Naive thymus-derived CD4-positive, alpha-beta T cell (primary cell): ENCODE measurements at regions not wholly inside any gene's neighbourhood (a gene's known extent, or its start where the extent isn't known, plus 50 kb on each side); places are given as distances from the start of the nearest gene placed in this dataset.
"Not testable (repeated sequence)": the region's sequence is repeated elsewhere in the genome, so short reads cannot be mapped to it uniquely, and the experiment has no call there.

Experiments used
- ATAC-seq: fragments of 150-1000 bp; cut with Tn5 transposase; 2 replicates; pipeline ENCODE4 v1.10.0; 2021; ENCODE audit warnings: mild to moderate bottlenecking, moderate library complexity
- CTCF ChIA-PET: fragments of 350-600 bp; sonication (Branson Sonifier 250); formaldehyde crosslinking; loops from one replicate; lab custom pipeline; 2021; ENCODE audit warnings: antibody characterized with exemption; lab: Charles Lee
- POLR2A ChIA-PET: fragments of 350-600 bp; sonication (Branson Sonifier 250); formaldehyde crosslinking; loops from one replicate; lab custom pipeline; 2021; ENCODE audit warnings: antibody characterized with exemption, inconsistent platforms; lab: Charles Lee
- DNase-seq, 9 donors: peaks; one replicate each; pipeline versions ENCODE4 v3.0.0 to v3.0.0-alpha.2; 2020 to 2022; ENCODE audit warnings: mixed read lengths in 1 of 9
- H3K27ac ChIP-seq: one replicate; pipeline ENCODE4 v1.7.0; 2013; ENCODE audit warnings: mild to moderate bottlenecking, low read depth, low read length, moderate library complexity
- H3K27me3 ChIP-seq, 2 donors: one replicate each; pipeline ENCODE4 v1.7.0; 2013; ENCODE audit warnings: low read length in 2 of 2, mild to moderate bottlenecking in 2 of 2, moderate library complexity in 2 of 2; ENCODE audit not compliant: control insufficient read depth in 2 of 2, insufficient read depth in 2 of 2
- H3K36me3 ChIP-seq, 3 experiments: 1 replicate in 2 of 3; 2 replicates in 1 of 3; pipeline ENCODE4 v1.7.0; 2013; ENCODE audit warnings: low read length in 3 of 3, mild to moderate bottlenecking in 3 of 3, moderate library complexity in 1 of 3; ENCODE audit not compliant: insufficient read depth in 3 of 3, control insufficient read depth in 2 of 3
- H3K4me1 ChIP-seq, 2 donors: one replicate each; pipeline ENCODE4 v1.7.0; 2013; ENCODE audit warnings: low read length in 2 of 2, mild to moderate bottlenecking in 2 of 2, moderate library complexity in 1 of 2; ENCODE audit not compliant: control insufficient read depth in 2 of 2, insufficient read depth in 2 of 2
- H3K4me3 ChIP-seq: 2 replicates; pipeline ENCODE4 v1.7.0; 2013; ENCODE audit warnings: mild to moderate bottlenecking, low read length
- H3K9me3 ChIP-seq, 3 experiments: 1 replicate in 2 of 3; 2 replicates in 1 of 3; pipeline ENCODE4 v1.7.0; 2013; ENCODE audit warnings: low read length in 3 of 3; ENCODE audit not compliant: control insufficient read depth in 2 of 3
- H3K27ac Mint-ChIP-seq, 9 donors: one replicate each; pipeline ENCODE4 v1.8.0; 2020 to 2022; ENCODE audit warnings: mixed read lengths in 9 of 9, mild to moderate bottlenecking in 8 of 9, moderate library complexity in 5 of 9, inconsistent platforms in 2 of 9
- H3K27me3 Mint-ChIP-seq, 5 donors: one replicate each; pipeline ENCODE4 v1.8.0; 2021 to 2022; ENCODE audit warnings: mixed read lengths in 5 of 5, mild to moderate bottlenecking in 1 of 5
- H3K36me3 Mint-ChIP-seq, 5 donors: one replicate each; pipeline ENCODE4 v1.8.0; 2020 to 2022; ENCODE audit warnings: mixed read lengths in 5 of 5, mild to moderate bottlenecking in 3 of 5, inconsistent platforms in 1 of 5
- H3K4me1 Mint-ChIP-seq, 7 donors: one replicate each; pipeline ENCODE4 v1.8.0; 2020 to 2022; ENCODE audit warnings: mixed read lengths in 7 of 7, mild to moderate bottlenecking in 3 of 7, inconsistent platforms in 1 of 7
- H3K4me3 Mint-ChIP-seq, 10 donors: one replicate each; pipeline ENCODE4 v1.8.0; 2020 to 2022; ENCODE audit warnings: mild to moderate bottlenecking in 10 of 10, mixed read lengths in 10 of 10, moderate library complexity in 6 of 10, inconsistent platforms in 2 of 10
- H3K9me3 Mint-ChIP-seq, 11 donors: one replicate each; pipeline ENCODE4 v1.8.0; 2020 to 2022; ENCODE audit warnings: mixed read lengths in 11 of 11, mild to moderate bottlenecking in 4 of 11, inconsistent platforms in 1 of 11, moderate library complexity in 1 of 11
- intact Hi-C, 2 donors: fragments of 100-400 bp; cut with micrococcal nuclease; formaldehyde crosslinking; loops; one replicate each; pipeline ENCODE4 v1.15.1; 2023

DNA sequence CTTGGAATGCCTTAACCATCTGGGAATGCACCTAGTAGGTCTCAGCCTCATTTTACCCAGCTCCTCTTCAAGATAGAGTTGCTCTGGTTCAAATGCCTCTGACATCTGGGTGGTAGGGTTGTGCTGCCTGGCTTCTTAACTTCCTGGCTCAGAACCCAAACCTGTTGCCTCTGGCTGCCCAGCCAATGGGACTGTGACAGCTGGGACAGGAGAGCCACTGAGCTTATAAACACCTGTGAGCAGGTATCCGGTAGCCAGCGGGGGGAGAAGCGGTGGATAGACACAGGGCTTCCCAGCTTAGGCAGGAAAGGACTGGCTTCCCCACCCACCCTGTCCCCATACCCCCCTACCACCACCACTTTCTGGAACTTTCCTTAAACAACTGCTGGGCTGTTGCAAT is 115.8 kb upstream of the CARD11 start:
- no peak for ATAC-seq
- H3K27ac ChIP-seq = no peak overlapping the region
- Mint-ChIP-seq H3K4me3 (no peak overlapping the region), H3K4me1 (peaks cover 4 to 14% (median 6%) of the 10 kb centered on the region in 7 donors), H3K36me3 (peaks cover 0 to 4% (median 0%) of the 10 kb centered on the region in 5 donors), H3K27me3 (no peaks in the 10 kb centered on the region), H3K27ac (no peak overlapping the region), H3K9me3 (peaks cover 0 to 3% (median 0%) of the 10 kb centered on the region in 11 donors)
- CTCF ChIA-PET = interaction anchor here (0.7 kb wide), 1 partner anchor 259 kb away, joined by 3 read pairs; no protein-coding TSS in a partner anchor
- POLR2A ChIA-PET = no interaction called here
- no peaks in the 10 kb centered on the region for H3K27me3 ChIP-seq
- no peak for DNase-seq
- no peak overlapping the region for H3K4me3 ChIP-seq
- intact Hi-C loops = loop anchor here (5.0 to 10.0 kb wide), 2 partner anchors 202 to 205 kb away; no protein-coding TSS in a partner anchor
- H3K36me3 ChIP-seq = no peaks in the 10 kb centered on the region
- H3K4me1 ChIP-seq = no peaks in the 10 kb centered on the region
- H3K9me3 ChIP-seq = no peaks in the 10 kb centered on the region

DNA sequence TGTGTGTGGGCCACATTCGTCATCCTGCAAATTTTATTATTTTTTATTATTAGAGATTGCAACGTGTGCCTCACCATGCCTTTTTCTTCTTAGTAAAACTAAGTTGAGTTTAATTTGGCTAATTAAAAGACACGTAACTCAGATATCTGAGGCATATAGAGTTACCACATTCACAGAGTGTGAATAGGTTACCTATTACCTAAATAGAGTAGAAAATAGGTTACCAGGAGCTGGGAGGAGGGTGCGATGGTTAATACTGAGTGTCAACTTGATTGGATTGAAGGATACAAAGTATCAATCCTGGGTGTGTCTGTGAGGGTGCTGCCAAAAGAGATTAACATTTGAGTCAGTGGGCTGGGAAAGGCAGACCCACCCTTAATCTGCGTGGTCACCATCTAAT is 116.3 kb upstream of the CARD11 start:
- H3K27me3 ChIP-seq, POLR2A ChIA-PET, H3K4me1 Mint-ChIP-seq, H3K9me3 ChIP-seq, H3K4me1 ChIP-seq, H3K4me3 ChIP-seq, H3K36me3 Mint-ChIP-seq, ATAC-seq, H3K9me3 Mint-ChIP-seq, DNase-seq, H3K36me3 ChIP-seq, H3K4me3 Mint-ChIP-seq, H3K27me3 Mint-ChIP-seq, H3K27ac ChIP-seq: not testable (repeated sequence)
- peak overlapping the region in 1 of 9 donors; percentile 32 for H3K27ac Mint-ChIP-seq
- intact Hi-C loops = loop anchor here (5.0 to 10.0 kb wide), 2 partner anchors 203 to 205 kb away; no protein-coding TSS in a partner anchor
- CTCF ChIA-PET = interaction anchor here (0.6 to 0.8 kb wide), 3 partner anchors 208 to 724 kb away, joined by 3 read pairs; no protein-coding TSS in a partner anchor

- CTCF ChIA-PET = no interaction called here
- peaks cover 0 to 1% (median 0%) of the 10 kb centered on the region in 11 donors for H3K9me3 Mint-ChIP-seq
Observed at GRCh38 chr7:3162289-3162688, 118.6 kb upstream of the CARD11 start.

GRCh38 chr7:3162798-3163197 is 119.1 kb upstream of the CARD11 start:
- intact Hi-C loops, DNase-seq, H3K27ac Mint-ChIP-seq, H3K27me3 Mint-ChIP-seq, H3K4me3 ChIP-seq, H3K9me3 ChIP-seq, H3K4me1 ChIP-seq, H3K9me3 Mint-ChIP-seq, H3K4me1 Mint-ChIP-seq, CTCF ChIA-PET, H3K27me3 ChIP-seq, H3K27ac ChIP-seq, ATAC-seq, H3K4me3 Mint-ChIP-seq, H3K36me3 ChIP-seq, H3K36me3 Mint-ChIP-seq: not testable (repeated sequence)
- POLR2A ChIA-PET = interaction anchor here (0.5 kb wide), 1 partner anchor 688 kb away, joined by 4 read pairs; no protein-coding TSS in a partner anchor

More at GRCh38 chr7:3162289-3162688, 118.6 kb upstream of the CARD11 start:
- Histone ChIP-seq H3K36me3 (no peaks in the 10 kb centered on the region), H3K27ac (no peak overlapping the region), H3K27me3 (no peaks in the 10 kb centered on the region), H3K9me3 (no peaks in the 10 kb centered on the region), H3K4me3 (no peak overlapping the region), H3K4me1 (no peaks in the 10 kb centered on the region)
- H3K27ac Mint-ChIP-seq = no peak overlapping the region
- ATAC-seq (peak; percentile 26), DNase-seq (no peak)
- peaks cover 0 to 4% (median 0%) of the 10 kb centered on the region in 5 donors for H3K36me3 Mint-ChIP-seq
- intact Hi-C loops = no loop called here
- POLR2A ChIA-PET = no interaction called here
- peaks cover 0 to 5% (median 0%) of the 10 kb centered on the region in 5 donors for H3K27me3 Mint-ChIP-seq
- peaks cover 0 to 8% (median 0%) of the 10 kb centered on the region in 7 donors for H3K4me1 Mint-ChIP-seq
- no peak overlapping the region for H3K4me3 Mint-ChIP-seq

DNA sequence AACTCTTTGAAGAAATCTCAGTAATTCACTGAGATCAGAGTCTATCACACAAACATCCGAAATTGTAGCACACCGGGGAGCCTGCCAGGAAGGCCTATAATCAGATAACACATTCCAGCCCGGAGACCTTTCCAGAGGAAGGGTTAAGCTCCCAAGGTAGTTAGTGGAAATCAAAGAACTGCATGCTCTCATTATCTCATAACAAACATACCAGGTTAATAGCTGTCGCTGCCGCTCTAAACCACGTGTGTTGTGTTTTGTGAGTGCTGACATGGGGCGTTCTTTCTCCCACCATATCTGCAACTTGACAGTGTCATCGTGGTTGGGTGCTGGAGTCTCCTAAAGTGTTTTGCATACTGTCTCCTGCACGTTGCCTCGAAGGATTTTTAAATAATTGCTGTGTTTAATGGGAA is 120.7 kb upstream of the CARD11 start:
- no peaks in the 10 kb centered on the region for H3K9me3 ChIP-seq
- Mint-ChIP-seq H3K4me3 (no peak overlapping the region), H3K27me3 (peaks cover 2 to 14% (median 9%) of the 10 kb centered on the region in 5 donors), H3K27ac (no peak overlapping the region), H3K9me3 (no peaks in the 10 kb centered on the region), H3K36me3 (peaks cover 0 to 4% (median 0%) of the 10 kb centered on the region in 5 donors), H3K4me1 (peaks cover 0 to 2% (median 0%) of the 10 kb centered on the region in 7 donors)
- H3K27me3 ChIP-seq = no peaks in the 10 kb centered on the region
- ChIA-PET POLR2A (no interaction called here), CTCF (no interaction called here)
- H3K36me3 ChIP-seq = no peaks in the 10 kb centered on the region
- ATAC-seq = no peak
- no peak overlapping the region for H3K4me3 ChIP-seq
- DNase-seq = no peak
- no peak overlapping the region for H3K27ac ChIP-seq
- no peaks in the 10 kb centered on the region for H3K4me1 ChIP-seq
- intact Hi-C loops = no loop called here

GRCh38 chr7:3165681-3166580 is 122.3 kb upstream of the CARD11 start:
- intact Hi-C loops = no loop called here
- H3K9me3 Mint-ChIP-seq = no peaks in the 10 kb centered on the region
- H3K27me3 ChIP-seq = no peaks in the 10 kb centered on the region
- H3K4me3 Mint-ChIP-seq = no peak overlapping the region
- ChIA-PET CTCF (interaction anchor here (0.7 kb wide), 1 partner anchor 14 kb away, joined by 6 read pairs; no protein-coding TSS in a partner anchor), POLR2A (no interaction called here)
- peaks cover 2 to 14% (median 12%) of the 10 kb centered on the region in 5 donors for H3K27me3 Mint-ChIP-seq
- no peak overlapping the region for H3K27ac ChIP-seq
- H3K27ac Mint-ChIP-seq = peak overlapping the region in 1 of 9 donors; percentile 39
- H3K36me3 Mint-ChIP-seq = peaks cover 0 to 4% (median 0%) of the 10 kb centered on the region in 5 donors
- H3K36me3 ChIP-seq = no peaks in the 10 kb centered on the region
- no peak for ATAC-seq
- no peaks in the 10 kb centered on the region for H3K4me1 ChIP-seq
- peaks cover 0 to 2% (median 0%) of the 10 kb centered on the region in 7 donors for H3K4me1 Mint-ChIP-seq
- DNase-seq = no peak
- H3K9me3 ChIP-seq = no peaks in the 10 kb centered on the region
- no peak overlapping the region for H3K4me3 ChIP-seq
